ENCODE measurements at regions not wholly inside any gene's neighbourhood (a gene's known extent, or its start where the extent isn't known, plus 50 kb on each side); places are given as distances from the start of the nearest gene placed in this dataset.

DNA sequence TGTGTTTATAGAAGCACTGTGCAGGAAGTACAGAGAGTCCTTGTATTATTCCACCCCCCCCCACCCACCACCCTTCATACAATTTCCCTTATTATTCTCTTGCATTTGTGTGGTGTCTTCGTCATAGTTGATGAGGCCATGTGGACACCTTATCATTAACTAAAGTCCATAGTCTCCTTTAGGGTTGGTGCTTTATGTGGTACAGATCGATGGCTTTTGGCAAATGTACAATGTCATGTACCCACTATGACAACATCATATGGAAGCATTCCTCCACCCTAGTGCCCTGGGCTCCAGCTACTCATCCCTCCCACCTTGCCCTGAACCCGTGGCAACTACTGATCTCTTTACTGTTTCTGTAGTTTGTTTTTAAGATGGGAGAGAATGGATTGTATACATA lies 93.8 kb upstream of the HDAC4 start:
- no peak overlapping the region for H3K9ac ChIP-seq (ENCODE audit: low read length)
- H3K4me1 ChIP-seq (ENCODE audit: control insufficient read depth, insufficient read depth, low read length), result no peaks in the 10 kb centered on the region
- H3K36me3 ChIP-seq (ENCODE audit: control insufficient read depth, insufficient read depth, low read length), result no peaks in the 10 kb centered on the region
- H3K4me3 ChIP-seq (ENCODE audit: low read length), result no peak overlapping the region
- no peak overlapping the region for H3K27ac ChIP-seq (ENCODE audit: low read depth, low read length)
- H3K27me3 ChIP-seq (ENCODE audit: control insufficient read depth, insufficient read depth, low read length), result no peaks in the 10 kb centered on the region

DNA sequence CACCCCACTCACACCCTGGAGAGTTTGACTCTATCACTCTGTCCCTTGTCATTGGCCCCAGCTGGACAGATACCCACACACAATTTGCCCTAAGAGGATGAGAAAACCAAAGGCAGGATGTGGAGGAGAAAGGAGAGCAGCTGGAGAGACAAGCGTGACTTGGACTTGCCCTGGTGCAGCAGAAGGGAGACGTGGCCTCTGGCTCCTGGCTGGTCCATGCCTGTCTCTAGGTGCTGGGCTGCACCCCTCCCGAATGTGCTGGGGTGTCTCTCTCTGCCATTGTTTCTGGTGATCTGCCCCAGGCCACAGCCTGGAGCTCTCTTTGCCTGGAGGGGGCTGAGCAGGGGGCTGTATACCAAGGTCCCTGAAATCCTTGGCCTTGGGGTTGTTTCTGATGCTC lies 88.7 kb upstream of the HDAC4 start:
- no peak overlapping the region for H3K9ac ChIP-seq (ENCODE audit: low read length)

DNA sequence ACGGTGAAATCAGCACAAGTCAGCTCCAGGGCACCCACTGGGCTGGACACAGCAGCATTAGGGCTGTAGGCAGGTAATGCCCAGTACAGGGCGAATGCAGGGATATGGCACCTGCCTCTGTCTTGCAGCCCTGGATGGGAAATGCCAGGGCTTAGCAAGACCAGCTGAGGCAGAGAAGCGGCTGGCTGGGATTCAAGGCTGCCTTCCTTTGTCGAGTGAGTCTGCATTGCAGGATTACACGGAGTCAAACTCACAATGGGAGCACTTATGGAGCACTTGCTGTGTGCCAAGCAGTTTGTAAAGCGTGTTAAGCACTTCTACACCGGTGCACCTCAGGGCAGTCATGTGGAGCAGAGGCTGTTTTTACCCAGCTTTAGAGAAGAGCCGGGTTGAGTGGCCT lies 87.3 kb upstream of the HDAC4 start:
- H3K9ac ChIP-seq (ENCODE audit: low read length), result no peak overlapping the region
- no peaks in the 10 kb centered on the region for H3K36me3 ChIP-seq (ENCODE audit: control insufficient read depth, insufficient read depth, low read length)
- H3K27ac ChIP-seq (ENCODE audit: low read depth, low read length), result no peak overlapping the region
- no peaks in the 10 kb centered on the region for H3K4me1 ChIP-seq (ENCODE audit: control insufficient read depth, insufficient read depth, low read length)
- H3K27me3 ChIP-seq (ENCODE audit: control insufficient read depth, insufficient read depth, low read length), result no peaks in the 10 kb centered on the region
- H3K4me3 ChIP-seq (ENCODE audit: low read length), result no peak overlapping the region

More for the DNA sequence above, 88.7 kb upstream of the HDAC4 start:
- H3K36me3 ChIP-seq (ENCODE audit: control insufficient read depth, insufficient read depth, low read length), result no peaks in the 10 kb centered on the region
- no peak overlapping the region for H3K4me3 ChIP-seq (ENCODE audit: low read length)
- H3K4me1 ChIP-seq (ENCODE audit: control insufficient read depth, insufficient read depth, low read length), result no peaks in the 10 kb centered on the region
- no peak overlapping the region for H3K27ac ChIP-seq (ENCODE audit: low read depth, low read length)
- no peaks in the 10 kb centered on the region for H3K27me3 ChIP-seq (ENCODE audit: control insufficient read depth, insufficient read depth, low read length)

DNA sequence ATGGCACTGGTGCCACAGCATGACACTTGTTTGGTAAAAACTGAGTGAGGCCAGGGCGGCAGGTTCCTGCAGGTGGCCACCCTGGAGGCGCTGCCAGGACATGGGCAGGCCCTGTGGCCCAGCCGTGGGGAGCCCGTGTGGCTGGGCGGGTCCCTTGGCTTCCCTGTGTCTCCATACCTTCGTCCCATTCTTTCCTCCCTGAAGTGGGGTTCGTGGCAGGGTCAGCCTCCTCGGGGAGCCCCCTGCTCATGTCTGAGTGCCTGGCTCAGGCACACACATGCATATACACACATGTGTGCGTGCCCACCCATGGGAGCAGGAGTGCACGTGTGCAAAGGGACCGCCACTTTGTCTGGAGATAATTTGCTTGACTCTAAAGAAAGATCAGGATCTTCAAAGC lies 86.5 kb upstream of the HDAC4 start:
- no peaks in the 10 kb centered on the region for H3K36me3 ChIP-seq (ENCODE audit: control insufficient read depth, insufficient read depth, low read length)
- no peaks in the 10 kb centered on the region for H3K27me3 ChIP-seq (ENCODE audit: control insufficient read depth, insufficient read depth, low read length)
- H3K4me3 ChIP-seq (ENCODE audit: low read length), result no peak overlapping the region
- H3K4me1 ChIP-seq (ENCODE audit: control insufficient read depth, insufficient read depth, low read length), result no peaks in the 10 kb centered on the region
- H3K9ac ChIP-seq (ENCODE audit: low read length), result no peak overlapping the region
- H3K27ac ChIP-seq (ENCODE audit: low read depth, low read length), result no peak overlapping the region

DNA sequence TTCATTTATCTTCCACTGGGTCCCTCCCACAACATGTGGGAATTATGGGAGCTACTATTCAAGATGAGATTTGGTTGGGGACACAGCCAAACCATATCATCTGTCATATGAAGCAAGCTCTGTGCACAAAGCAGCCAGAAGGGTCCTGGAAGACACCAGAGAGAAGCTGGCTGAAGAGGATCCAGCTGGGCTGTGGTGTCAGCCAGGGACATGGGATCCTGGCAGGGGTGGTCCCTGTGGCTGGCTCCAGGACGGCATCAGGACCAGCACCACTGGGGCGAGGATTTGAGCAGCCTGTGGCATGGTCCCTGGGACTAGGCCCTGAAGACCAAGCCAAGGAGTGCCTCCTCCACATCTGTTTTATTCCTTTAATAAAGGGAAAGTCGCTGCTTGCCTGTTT lies 84.8 kb upstream of the HDAC4 start:
- Histone ChIP-seq H3K4me1 (ENCODE audit: control insufficient read depth, insufficient read depth, low read length) (no peaks in the 10 kb centered on the region), H3K9ac (ENCODE audit: low read length) (no peak overlapping the region), H3K4me3 (ENCODE audit: low read length) (no peak overlapping the region), H3K27me3 (ENCODE audit: control insufficient read depth, insufficient read depth, low read length) (no peaks in the 10 kb centered on the region), H3K36me3 (ENCODE audit: control insufficient read depth, insufficient read depth, low read length) (no peaks in the 10 kb centered on the region), H3K27ac (ENCODE audit: low read depth, low read length) (no peak overlapping the region)

DNA sequence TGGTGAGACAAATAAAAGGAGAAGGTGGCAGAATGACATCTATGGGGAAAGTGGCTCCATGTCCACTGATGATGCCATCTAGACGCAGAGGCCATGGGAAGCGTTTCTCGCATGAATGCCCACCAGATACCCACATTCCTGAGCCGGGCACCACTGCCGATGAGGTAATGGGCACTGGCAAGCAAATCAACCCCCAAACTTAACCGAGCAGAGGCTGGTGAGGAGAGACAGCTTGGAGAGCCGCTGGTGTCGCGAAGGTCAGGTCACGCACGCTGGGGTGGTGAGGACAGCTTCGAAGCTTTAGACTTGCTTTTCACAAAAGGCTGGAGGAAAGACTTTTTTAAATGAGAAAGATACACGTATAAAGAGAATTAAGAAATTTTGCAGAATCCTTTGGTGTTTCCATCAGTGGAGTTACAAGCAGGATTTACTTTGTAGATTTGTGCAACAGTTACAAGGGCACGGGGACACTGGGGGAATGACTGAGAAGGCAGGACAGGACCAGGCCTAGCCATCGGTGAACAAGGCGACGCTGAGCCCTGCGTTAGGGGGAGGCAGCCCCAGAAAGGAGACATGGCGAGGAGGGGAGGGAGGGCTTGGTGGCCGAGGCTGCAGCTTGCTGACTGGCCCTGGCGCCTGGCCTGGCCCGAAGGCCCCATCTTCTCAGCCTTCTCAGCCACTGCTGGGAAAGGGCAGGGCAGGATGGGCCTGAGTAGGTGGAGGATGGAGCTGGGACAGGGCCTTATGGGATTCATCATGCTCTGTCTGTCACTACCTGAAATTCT lies 83.9 kb upstream of the HDAC4 start:
- Histone ChIP-seq H3K9ac (ENCODE audit: low read length) (no peak overlapping the region), H3K36me3 (ENCODE audit: control insufficient read depth, insufficient read depth, low read length) (no peaks in the 10 kb centered on the region), H3K4me1 (ENCODE audit: control insufficient read depth, insufficient read depth, low read length) (no peaks in the 10 kb centered on the region), H3K27me3 (ENCODE audit: control insufficient read depth, insufficient read depth, low read length) (no peaks in the 10 kb centered on the region), H3K27ac (ENCODE audit: low read depth, low read length) (no peak overlapping the region), H3K4me3 (ENCODE audit: low read length) (no peak overlapping the region)

DNA sequence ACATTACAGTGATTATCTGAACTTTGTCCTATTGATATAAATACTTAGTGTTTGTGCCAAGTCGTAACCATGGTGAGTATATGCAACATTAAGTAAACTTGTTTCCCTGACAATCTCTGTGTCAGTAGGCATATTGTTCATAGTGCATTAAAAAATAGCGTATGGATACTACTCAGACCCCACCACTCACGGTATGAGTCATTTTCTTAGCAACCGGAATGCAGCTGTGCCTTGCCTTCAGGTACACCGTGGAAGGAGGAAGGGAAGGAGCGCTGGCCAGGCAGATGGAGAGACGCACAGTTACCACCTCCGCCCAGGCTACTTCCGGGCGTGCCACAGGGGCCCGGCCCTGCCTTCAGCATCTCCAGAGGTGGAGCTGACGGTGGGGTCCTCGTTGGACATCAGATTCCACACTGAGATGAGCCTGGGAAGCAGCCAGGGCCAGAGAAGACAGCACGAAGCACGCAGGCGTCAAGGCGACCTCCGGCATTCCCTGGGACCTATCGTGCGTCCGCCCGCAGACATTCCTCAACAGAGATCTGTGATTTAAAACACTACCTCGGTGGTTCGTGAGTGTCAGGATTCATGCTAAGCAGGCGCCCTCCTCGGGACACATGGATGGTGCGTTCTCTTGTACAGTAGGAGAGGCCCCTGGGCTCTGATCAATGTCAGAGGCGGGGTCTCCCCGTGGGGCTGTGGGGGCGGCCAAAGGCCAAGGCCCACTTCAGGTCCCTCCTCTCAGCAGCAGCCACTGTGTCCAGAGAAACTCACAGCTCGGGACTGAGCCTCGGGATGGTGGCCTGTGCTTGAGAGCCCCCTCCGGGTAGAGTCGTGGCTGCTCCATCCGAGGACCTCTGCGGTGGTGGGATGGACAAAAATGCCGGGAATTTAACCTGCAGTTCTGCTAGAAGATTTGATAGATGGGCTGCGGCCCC lies 82.2 kb upstream of the HDAC4 start:
- Histone ChIP-seq H3K27ac (ENCODE audit: low read depth, low read length) (no peak overlapping the region), H3K9ac (ENCODE audit: low read length) (no peak overlapping the region), H3K4me1 (ENCODE audit: control insufficient read depth, insufficient read depth, low read length) (no peaks in the 10 kb centered on the region), H3K36me3 (ENCODE audit: control insufficient read depth, insufficient read depth, low read length) (no peaks in the 10 kb centered on the region), H3K4me3 (ENCODE audit: low read length) (no peak overlapping the region), H3K27me3 (ENCODE audit: control insufficient read depth, insufficient read depth, low read length) (no peaks in the 10 kb centered on the region)

DNA sequence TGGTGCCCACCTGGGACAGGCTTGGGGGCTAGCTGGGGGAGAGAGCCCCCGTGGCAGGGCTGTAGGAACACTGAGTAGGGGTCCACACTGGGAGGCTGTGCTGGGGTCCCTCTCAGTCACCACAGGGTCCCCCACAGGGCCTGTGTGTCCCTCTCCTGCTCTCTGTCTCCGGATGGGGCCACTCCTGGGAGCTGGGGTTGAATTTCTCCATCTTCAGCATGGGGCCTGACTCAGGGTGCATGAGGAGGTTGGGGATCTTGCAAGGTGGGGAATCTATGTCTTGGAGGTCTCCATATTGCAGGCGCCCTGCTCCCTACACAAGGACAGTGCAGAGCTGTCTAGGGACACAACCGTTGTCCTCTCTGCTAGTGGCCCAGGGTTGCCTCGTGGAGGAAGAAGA lies 78.7 kb upstream of the HDAC4 start:
- no peak overlapping the region for H3K9ac ChIP-seq (ENCODE audit: low read length)
- H3K4me3 ChIP-seq (ENCODE audit: low read length), result no peak overlapping the region
- H3K36me3 ChIP-seq (ENCODE audit: control insufficient read depth, insufficient read depth, low read length), result no peaks in the 10 kb centered on the region
- no peaks in the 10 kb centered on the region for H3K27me3 ChIP-seq (ENCODE audit: control insufficient read depth, insufficient read depth, low read length)
- no peak overlapping the region for H3K27ac ChIP-seq (ENCODE audit: low read depth, low read length)
- H3K4me1 ChIP-seq (ENCODE audit: control insufficient read depth, insufficient read depth, low read length), result no peaks in the 10 kb centered on the region

DNA sequence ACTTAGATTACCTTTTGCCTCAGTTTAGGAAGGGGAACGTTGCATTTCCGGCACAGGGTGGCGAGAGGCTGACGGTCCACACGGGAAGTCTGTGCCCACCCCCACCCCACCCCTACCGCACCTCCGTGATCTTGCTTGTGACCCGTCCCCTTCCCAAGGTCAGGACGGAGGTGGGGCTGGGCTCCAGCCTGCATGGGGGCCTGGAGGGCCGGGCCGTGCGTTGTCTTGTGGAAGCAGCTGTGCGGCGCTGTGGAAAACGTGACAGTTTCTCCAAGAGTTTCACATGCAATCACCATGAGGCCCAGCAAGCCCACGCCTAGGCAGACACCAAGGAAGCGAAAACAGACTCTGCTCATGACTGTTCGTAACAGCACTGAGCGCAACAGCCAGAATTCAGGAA lies 76.8 kb upstream of the HDAC4 start:
- Histone ChIP-seq H3K4me3 (ENCODE audit: low read length) (no peak overlapping the region), H3K27ac (ENCODE audit: low read depth, low read length) (no peak overlapping the region), H3K4me1 (ENCODE audit: control insufficient read depth, insufficient read depth, low read length) (no peaks in the 10 kb centered on the region), H3K27me3 (ENCODE audit: control insufficient read depth, insufficient read depth, low read length) (no peaks in the 10 kb centered on the region), H3K36me3 (ENCODE audit: control insufficient read depth, insufficient read depth, low read length) (no peaks in the 10 kb centered on the region), H3K9ac (ENCODE audit: low read length) (no peak overlapping the region)

DNA sequence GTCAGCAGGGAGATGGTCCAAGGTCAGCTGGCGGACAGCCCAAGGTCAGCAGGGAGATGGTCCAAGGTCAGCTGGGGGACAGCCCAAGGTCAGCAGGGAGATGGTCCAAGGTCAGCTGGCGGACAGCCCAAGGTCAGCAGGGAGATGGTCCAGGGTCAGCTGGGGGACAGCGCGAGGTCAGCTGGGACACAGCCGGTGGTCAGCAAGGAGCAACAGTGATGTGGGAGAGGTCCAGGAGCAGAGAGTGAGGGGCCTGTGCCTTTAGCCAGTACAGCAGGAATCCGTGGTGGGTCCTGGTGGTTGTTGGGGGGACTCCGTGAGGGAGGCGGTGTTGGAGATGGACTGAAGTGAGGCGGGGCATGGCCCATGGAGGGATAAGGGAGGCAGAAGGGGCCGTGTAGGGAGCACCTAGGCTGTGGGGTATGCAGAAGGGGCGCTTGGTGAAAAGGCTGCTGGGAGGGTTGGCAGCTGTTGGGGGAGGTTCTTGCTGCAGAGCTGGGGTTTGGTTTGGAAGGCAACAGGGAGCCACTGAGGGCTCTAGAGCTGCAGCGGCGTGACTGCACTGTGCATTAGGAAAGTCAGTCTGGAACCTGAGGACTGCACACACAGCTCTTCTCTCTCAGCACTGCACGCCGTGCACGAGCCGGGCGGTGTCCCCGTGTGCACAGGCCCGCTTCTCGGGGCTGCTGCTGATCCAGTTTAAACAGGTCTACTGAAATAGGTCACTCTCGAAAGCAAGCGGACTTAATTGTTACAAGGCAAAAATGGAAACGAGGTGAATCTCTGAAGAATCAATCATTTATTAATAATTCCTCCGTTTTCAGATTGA lies 76.2 kb upstream of the HDAC4 start:
- H3K27ac ChIP-seq (ENCODE audit: low read depth, low read length), result no peak overlapping the region
- no peaks in the 10 kb centered on the region for H3K4me1 ChIP-seq (ENCODE audit: control insufficient read depth, insufficient read depth, low read length)
- H3K9ac ChIP-seq (ENCODE audit: low read length), result no peak overlapping the region
- H3K36me3 ChIP-seq (ENCODE audit: control insufficient read depth, insufficient read depth, low read length), result no peaks in the 10 kb centered on the region
- no peak overlapping the region for H3K4me3 ChIP-seq (ENCODE audit: low read length)
- H3K27me3 ChIP-seq (ENCODE audit: control insufficient read depth, insufficient read depth, low read length), result no peaks in the 10 kb centered on the region

DNA sequence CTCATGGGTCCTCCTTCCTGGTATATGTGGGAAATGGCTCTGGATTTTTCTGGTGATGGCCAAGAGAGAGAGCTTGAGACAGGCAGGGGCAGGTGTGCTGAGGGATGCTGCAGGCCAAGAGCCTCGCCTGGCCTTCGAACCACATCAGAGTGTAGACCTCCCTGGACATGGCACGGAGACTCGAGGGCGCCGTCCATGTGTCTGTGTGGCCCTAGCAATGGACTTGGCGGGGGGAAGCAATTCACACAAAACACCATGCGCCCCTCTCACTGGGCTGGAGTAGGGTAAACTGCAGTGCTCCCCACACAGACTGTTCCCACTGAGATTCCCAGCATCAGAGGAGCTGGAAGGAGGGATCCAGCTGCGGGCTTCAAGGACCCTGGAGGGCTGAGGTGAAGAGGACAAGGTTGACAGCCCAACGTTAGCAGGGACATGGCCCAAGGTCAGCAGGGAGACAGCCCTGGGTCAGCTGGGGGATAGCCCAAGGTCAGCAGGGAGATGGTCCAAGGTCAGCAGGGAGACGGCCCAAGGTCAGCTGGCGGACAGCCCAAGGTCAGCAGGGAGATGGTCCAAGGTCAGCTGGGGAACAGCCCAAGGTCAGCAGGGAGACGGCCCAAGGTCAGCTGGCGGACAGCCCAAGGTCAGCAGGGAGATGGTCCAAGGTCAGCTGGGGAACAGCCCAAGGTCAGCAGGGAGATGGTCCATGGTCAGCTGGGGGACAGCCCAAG lies 75.4 kb upstream of the HDAC4 start:
- H3K4me1 ChIP-seq (ENCODE audit: control insufficient read depth, insufficient read depth, low read length), result no peaks in the 10 kb centered on the region
- no peak overlapping the region for H3K4me3 ChIP-seq (ENCODE audit: low read length)
- H3K36me3 ChIP-seq (ENCODE audit: control insufficient read depth, insufficient read depth, low read length), result no peaks in the 10 kb centered on the region
- H3K9ac ChIP-seq (ENCODE audit: low read length), result no peak overlapping the region
- no peak overlapping the region for H3K27ac ChIP-seq (ENCODE audit: low read depth, low read length)
- H3K27me3 ChIP-seq (ENCODE audit: control insufficient read depth, insufficient read depth, low read length), result no peaks in the 10 kb centered on the region

All from rectal smooth muscle tissue (tissue), 1 donor.